HepG2 (cell line): ENCODE measurements at regions not wholly inside any gene's neighbourhood (a gene's known extent, or its start where the extent isn't known, plus 50 kb on each side); places are given as distances from the start of the nearest gene placed in this dataset.

Experiments used
- ATAC-seq: fragments of 200-7000 bp; cut with Tn5 transposase; 3 replicates; pipeline ENCODE4 v1.9.1; 2020; ENCODE audit warnings: mild to moderate bottlenecking, moderate library complexity
- BruUV-seq: library from RNA; stranded (reverse); fragments of 400-500 nt; replicated peaks from 2 replicates; lab custom pipeline; 2021; lab: Mats Ljungman, UMichigan
- CTCF ChIA-PET: fragments of 300-600 bp; formaldehyde crosslinking; extraction: SDS; loops from one replicate; lab custom pipeline; 2021; ENCODE audit warnings: low total read pairs, inconsistent platforms, low intra/inter-chr PET ratio; lab: Yijun Ruan, JAX
- POLR2A ChIA-PET: fragments of 350-600 bp; sonication (Branson Sonifier 250); formaldehyde crosslinking; loops from one replicate; lab custom pipeline; 2020; ENCODE audit warnings: antibody characterized with exemption, inconsistent platforms; lab: Yijun Ruan, JAX
- DNase-seq: peaks from one replicate; pipeline ENCODE4 v3.0.0-alpha.2; 2015; ENCODE audit warnings: low spot score
- FAIRE-seq: peaks from 3 replicates; lab custom pipeline; 2011; peaks lifted over from hg19 to GRCh38; lab: Jason Lieb, UNC
- H2AFZ ChIP-seq: one replicate; pipeline ENCODE4 v1.6.1; 2011; ENCODE audit warnings: low read length, inconsistent platforms
- H3K27ac ChIP-seq: fragments of 300-600 bp; 3 replicates; pipeline ENCODE4 v1.8.0; 2011; ENCODE audit warnings: mixed run types, mild to moderate bottlenecking, mixed read lengths, low read length, inconsistent platforms; ENCODE audit not compliant: insufficient read depth; ENCODE audit errors: extremely low read length
- H3K27me3 ChIP-seq, 2 experiments: fragments of 200-600 bp in 1 of 2; 2 replicates in 1 of 2; 3 replicates in 1 of 2; pipeline versions ENCODE4 v1.6.0 to v1.8.0; 2011; ENCODE audit warnings: low read length in 2 of 2, mild to moderate bottlenecking in 2 of 2, moderate library complexity in 2 of 2, inconsistent platforms in 1 of 2; ENCODE audit not compliant: insufficient read depth in 2 of 2, control insufficient read depth in 1 of 2
- H3K36me3 ChIP-seq, 2 experiments: fragments of 200-600 bp in 1 of 2; replicated peaks in 1 of 2; 2 replicates in 1 of 2; 3 replicates in 1 of 2; pipeline versions ENCODE4 v1.5.1 to v1.8.0; 2011; ENCODE audit warnings: low read length in 2 of 2, inconsistent platforms in 1 of 2; ENCODE audit not compliant: insufficient read depth in 2 of 2, control insufficient read depth in 1 of 2
- H3K4me1 ChIP-seq: 2 replicates; pipeline ENCODE4 v1.5.1; 2012; ENCODE audit warnings: low read length, inconsistent platforms; ENCODE audit not compliant: insufficient read depth
- H3K4me2 ChIP-seq: 2 replicates; pipeline ENCODE4 v1.6.0; 2011; ENCODE audit warnings: low read depth, low read length, inconsistent platforms
- H3K4me3 ChIP-seq, 3 experiments: fragments of 200-600 bp in 1 of 3; sonication (generic), shearing (Covaris generic) in 1 of 3; replicated peaks in 1 of 3; 2 replicates each; pipeline ENCODE4 v1.5.1; 2011 to 2016; ENCODE audit warnings: low read length in 3 of 3, inconsistent platforms in 2 of 3, low read depth in 2 of 3, mild to moderate bottlenecking in 2 of 3, control low read depth in 1 of 3, mixed read lengths in 1 of 3; ENCODE audit not compliant: insufficient read depth in 1 of 3
- H3K79me2 ChIP-seq: one replicate; pipeline ENCODE4 v1.6.1; 2011; ENCODE audit warnings: low read length, inconsistent platforms; ENCODE audit not compliant: insufficient read depth
- H3K9ac ChIP-seq: 2 replicates; pipeline ENCODE4 v1.6.0; 2011; ENCODE audit warnings: mild to moderate bottlenecking, low read depth, low read length, inconsistent platforms; ENCODE audit not compliant: insufficient read depth
- H3K9me3 ChIP-seq: 2 replicates; pipeline ENCODE4 v1.5.1; 2012; ENCODE audit warnings: mild to moderate bottlenecking, low read length
- H4K20me1 ChIP-seq: 2 replicates; pipeline ENCODE4 v1.6.0; 2011; ENCODE audit warnings: inconsistent platforms, mild to moderate bottlenecking, low read length, moderate library complexity; ENCODE audit not compliant: insufficient read depth
- ADNP ChIP-seq: sonication (generic); formaldehyde crosslinking; IDR thresholded peaks from 2 replicates; pipeline ENCODE4 v1.4.0; 2020; ENCODE audit warnings: missing genetic modification reagents
- CBFB ChIP-seq: sonication (generic); formaldehyde crosslinking; IDR thresholded peaks from 2 replicates; pipeline ENCODE4 v1.4.0; 2020; ENCODE audit warnings: missing genetic modification reagents
- CHD2 ChIP-seq: IDR thresholded peaks from 2 replicates; pipeline ENCODE4 v1.6.1; 2011; ENCODE audit warnings: low read depth, low read length, improper control_type of control experiment
- CREB3 ChIP-seq: sonication (generic); formaldehyde crosslinking; IDR thresholded peaks from 2 replicates; pipeline ENCODE4 v1.5.0; 2020; ENCODE audit warnings: missing genetic modification reagents
- HCFC1 ChIP-seq: fragments of 150-350 bp; IDR thresholded peaks from 2 replicates; pipeline ENCODE4 v1.6.1; 2014; ENCODE audit warnings: low read depth, low read length
- NAIF1 ChIP-seq: sonication (generic); formaldehyde crosslinking; IDR thresholded peaks from 2 replicates; pipeline ENCODE4 v1.5.0; 2020; ENCODE audit warnings: mild to moderate bottlenecking, missing genetic modification reagents, borderline replicate concordance
- NRL ChIP-seq: sonication (generic); formaldehyde crosslinking; IDR thresholded peaks from 2 replicates; pipeline ENCODE4 v1.5.0; 2020; ENCODE audit warnings: missing genetic modification reagents, mild to moderate bottlenecking, moderate library complexity, borderline replicate concordance
- PHF21A ChIP-seq: sonication (generic); formaldehyde crosslinking; IDR thresholded peaks from 2 replicates; pipeline ENCODE4 v1.5.0; 2020; ENCODE audit warnings: mild to moderate bottlenecking, missing genetic modification reagents
- POGZ ChIP-seq: sonication (generic); formaldehyde crosslinking; IDR thresholded peaks from 2 replicates; pipeline ENCODE4 v1.4.0; 2020; ENCODE audit warnings: mild to moderate bottlenecking, missing genetic modification reagents
- SP140L ChIP-seq: sonication (generic); formaldehyde crosslinking; IDR thresholded peaks from 2 replicates; pipeline ENCODE4 v1.4.0; 2020; ENCODE audit warnings: missing genetic modification reagents, borderline replicate concordance
- XRCC5 ChIP-seq: fragments of 200-400 bp; formaldehyde crosslinking; optimal IDR thresholded peaks from 2 replicates; pipeline ENCODE3; 2017; ENCODE audit warnings: mild to moderate bottlenecking, low read length
- ZBTB25 ChIP-seq: IDR thresholded peaks from 2 replicates; pipeline ENCODE4 v1.6.1; 2018; ENCODE audit warnings: missing genetic modification reagents
- ZNF367 ChIP-seq: sonication (generic); formaldehyde crosslinking; IDR thresholded peaks from 2 replicates; pipeline ENCODE4 v1.4.0; 2020; ENCODE audit warnings: missing genetic modification reagents, borderline replicate concordance
- ZNF766 ChIP-seq: sonication (generic); formaldehyde crosslinking; IDR thresholded peaks from 2 replicates; pipeline ENCODE4 v1.5.0; 2020; ENCODE audit warnings: missing genetic modification reagents, borderline replicate concordance
- ZNF839 ChIP-seq: sonication (generic); formaldehyde crosslinking; IDR thresholded peaks from 2 replicates; pipeline ENCODE4 v1.4.0; 2020; ENCODE audit warnings: missing genetic modification reagents, mild to moderate bottlenecking, borderline replicate concordance
- ZSCAN22 ChIP-seq: sonication (generic); formaldehyde crosslinking; IDR thresholded peaks from 2 replicates; pipeline ENCODE4 v1.4.0; 2020; ENCODE audit warnings: mild to moderate bottlenecking, missing genetic modification reagents
- WGBS: methylation state at CpG from one replicate; pipeline ENCODE4 v1.1.6; 2017; ENCODE audit warnings: low lambda C conversion rate; 5-methylcytosine and 5-hydroxymethylcytosine counted together
- in situ Hi-C: cut with HindIII; loops from 2 replicates; pipeline ENCODE4 v1.10.0; 2017; ENCODE audit warnings: low pct_unique_long_range_greater_than_20kb; ENCODE audit not compliant: extremely low pct_ligation_motif_present
- intact Hi-C: fragments of 100-400 bp; cut with micrococcal nuclease; formaldehyde crosslinking; loops from one replicate; pipeline ENCODE4 v1.10.0; 2022; ENCODE audit not compliant: unreplicated experiment
- TF ChIP-seq, protein P1 (sequence below): IDR thresholded peaks from 2 replicates; pipeline ENCODE4 v1.4.0; 2020; ENCODE audit warnings: mild to moderate bottlenecking, missing genetic modification reagents
- TF ChIP-seq, protein P2 (sequence below): sonication (generic); formaldehyde crosslinking; conservative IDR thresholded peaks from 2 replicates; pipeline ENCODE4 v1.4.0; 2020; ENCODE audit warnings: missing genetic modification reagents

DNA sequence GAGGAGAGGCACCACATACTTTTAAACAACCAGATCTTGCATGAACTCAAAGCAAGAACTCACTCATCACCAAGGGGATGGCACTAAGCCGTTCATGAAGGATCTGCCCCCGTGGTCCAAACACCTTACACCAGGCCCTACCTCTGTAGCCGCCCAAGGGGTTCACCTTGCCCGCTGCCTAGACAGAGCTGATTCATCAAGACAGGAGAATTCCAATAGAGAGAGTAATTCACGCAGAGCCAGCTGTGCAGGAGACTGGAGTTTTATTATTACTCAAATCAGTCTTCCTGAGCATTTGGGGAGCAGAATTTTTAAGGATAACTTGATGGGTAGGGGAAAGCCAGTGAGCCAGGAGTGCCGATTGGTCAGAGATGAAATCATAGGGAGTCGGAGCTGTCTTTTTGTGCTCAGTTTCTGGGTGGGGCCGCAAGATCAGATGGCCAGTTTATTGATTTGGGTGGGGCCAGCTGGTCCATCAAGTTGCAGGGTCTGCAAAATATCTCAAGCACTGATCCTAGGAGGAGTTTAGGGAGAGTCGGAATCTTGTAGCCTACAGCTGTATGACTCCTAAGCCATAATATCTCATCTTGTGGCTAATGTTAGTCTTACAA, 364.7 kb downstream of the PCDH7 start:
- Histone ChIP-seq H3K9me3 (no peaks in the 10 kb centered on the region), H3K4me3 (no peak overlapping the region), H2AFZ (no peak overlapping the region), H3K9ac (no peak overlapping the region), H3K27me3 (no peaks in the 10 kb centered on the region), H3K4me1 (no peaks in the 10 kb centered on the region), H3K4me2 (no peak overlapping the region), H3K79me2 (no peaks in the 10 kb centered on the region), H4K20me1 (no peaks in the 10 kb centered on the region), H3K27ac (no peak overlapping the region), H3K36me3 (no peaks in the 10 kb centered on the region)
- FAIRE-seq (no peak), ATAC-seq (no peak), DNase-seq (no peak)
- ChIA-PET POLR2A (no interaction called here), CTCF (no interaction called here)
- intact Hi-C loops = no loop called here
- in situ Hi-C loops = no loop called here
- 15% methylated on average over 5 of the region's 9 CpGs for WGBS
- BruUV-seq = no TSS peak
- TF ChIP-seq NAIF1 (CRISPR knock-in tag) (no peak), CHD2 (no peak), CBFB (CRISPR knock-in tag) (no peak), SP140L (CRISPR knock-in tag) (no peak), PHF21A (CRISPR knock-in tag) (no peak), ZNF766 (no peak), HCFC1 (no peak), NRL (no peak), ZSCAN22 (CRISPR knock-in tag) (no peak), ZNF367 (CRISPR knock-in tag) (no peak), CREB3 (no peak), ZNF839 (no peak), POGZ (CRISPR knock-in tag) (no peak), ADNP (CRISPR knock-in tag) (no peak), XRCC5 (no peak), ZBTB25 (CRISPR knock-in tag) (no peak)
- TF ChIP-seq, protein P1, sequence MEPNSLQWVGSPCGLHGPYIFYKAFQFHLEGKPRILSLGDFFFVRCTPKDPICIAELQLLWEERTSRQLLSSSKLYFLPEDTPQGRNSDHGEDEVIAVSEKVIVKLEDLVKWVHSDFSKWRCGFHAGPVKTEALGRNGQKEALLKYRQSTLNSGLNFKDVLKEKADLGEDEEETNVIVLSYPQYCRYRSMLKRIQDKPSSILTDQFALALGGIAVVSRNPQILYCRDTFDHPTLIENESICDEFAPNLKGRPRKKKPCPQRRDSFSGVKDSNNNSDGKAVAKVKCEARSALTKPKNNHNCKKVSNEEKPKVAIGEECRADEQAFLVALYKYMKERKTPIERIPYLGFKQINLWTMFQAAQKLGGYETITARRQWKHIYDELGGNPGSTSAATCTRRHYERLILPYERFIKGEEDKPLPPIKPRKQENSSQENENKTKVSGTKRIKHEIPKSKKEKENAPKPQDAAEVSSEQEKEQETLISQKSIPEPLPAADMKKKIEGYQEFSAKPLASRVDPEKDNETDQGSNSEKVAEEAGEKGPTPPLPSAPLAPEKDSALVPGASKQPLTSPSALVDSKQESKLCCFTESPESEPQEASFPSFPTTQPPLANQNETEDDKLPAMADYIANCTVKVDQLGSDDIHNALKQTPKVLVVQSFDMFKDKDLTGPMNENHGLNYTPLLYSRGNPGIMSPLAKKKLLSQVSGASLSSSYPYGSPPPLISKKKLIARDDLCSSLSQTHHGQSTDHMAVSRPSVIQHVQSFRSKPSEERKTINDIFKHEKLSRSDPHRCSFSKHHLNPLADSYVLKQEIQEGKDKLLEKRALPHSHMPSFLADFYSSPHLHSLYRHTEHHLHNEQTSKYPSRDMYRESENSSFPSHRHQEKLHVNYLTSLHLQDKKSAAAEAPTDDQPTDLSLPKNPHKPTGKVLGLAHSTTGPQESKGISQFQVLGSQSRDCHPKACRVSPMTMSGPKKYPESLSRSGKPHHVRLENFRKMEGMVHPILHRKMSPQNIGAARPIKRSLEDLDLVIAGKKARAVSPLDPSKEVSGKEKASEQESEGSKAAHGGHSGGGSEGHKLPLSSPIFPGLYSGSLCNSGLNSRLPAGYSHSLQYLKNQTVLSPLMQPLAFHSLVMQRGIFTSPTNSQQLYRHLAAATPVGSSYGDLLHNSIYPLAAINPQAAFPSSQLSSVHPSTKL = no peak
- TF ChIP-seq, protein P2, sequence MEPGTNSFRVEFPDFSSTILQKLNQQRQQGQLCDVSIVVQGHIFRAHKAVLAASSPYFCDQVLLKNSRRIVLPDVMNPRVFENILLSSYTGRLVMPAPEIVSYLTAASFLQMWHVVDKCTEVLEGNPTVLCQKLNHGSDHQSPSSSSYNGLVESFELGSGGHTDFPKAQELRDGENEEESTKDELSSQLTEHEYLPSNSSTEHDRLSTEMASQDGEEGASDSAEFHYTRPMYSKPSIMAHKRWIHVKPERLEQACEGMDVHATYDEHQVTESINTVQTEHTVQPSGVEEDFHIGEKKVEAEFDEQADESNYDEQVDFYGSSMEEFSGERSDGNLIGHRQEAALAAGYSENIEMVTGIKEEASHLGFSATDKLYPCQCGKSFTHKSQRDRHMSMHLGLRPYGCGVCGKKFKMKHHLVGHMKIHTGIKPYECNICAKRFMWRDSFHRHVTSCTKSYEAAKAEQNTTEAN (CRISPR knock-in tag) = no peak
